H1 (cell line): ENCODE measurements at regions not wholly inside any gene's neighbourhood (a gene's known extent, or its start where the extent isn't known, plus 50 kb on each side); places are given as distances from the start of the nearest gene placed in this dataset.

Source experiments
- ASH2L ChIP-seq: fragments of 200-600, 300-600 bp; sonication (generic); IDR thresholded peaks from one replicate; pipeline ENCODE4 v1.7.1; 2017; ENCODE audit warnings: low read length
- EGR1 ChIP-seq: IDR thresholded peaks from 2 replicates; pipeline ENCODE4 v1.6.1; 2011; ENCODE audit warnings: low read depth, low read length, borderline replicate concordance
- EZH2 ChIP-seq: fragments of 200-600 bp; sonication (generic); IDR thresholded peaks from 2 replicates; pipeline ENCODE4 v1.7.1; 2012; ENCODE audit warnings: low read depth, mild to moderate bottlenecking, moderate library complexity, low read length, inconsistent platforms; ENCODE audit not compliant: severe bottlenecking
- HDAC2 ChIP-seq, 2 experiments: fragments of 300-600 bp in 1 of 2; sonication (generic) in 1 of 2; IDR thresholded peaks; 2 replicates each; pipeline ENCODE4 v1.6.1; 2011 to 2012; ENCODE audit warnings: low read depth in 2 of 2, low read length in 2 of 2, mild to moderate bottlenecking in 2 of 2, moderate library complexity in 2 of 2, borderline replicate concordance in 1 of 2, inconsistent platforms in 1 of 2
- KDM1A ChIP-seq: fragments of 200-600, 300-600 bp; sonication (generic); IDR thresholded peaks from 2 replicates; pipeline ENCODE4 v1.7.1; 2016; ENCODE audit warnings: mild to moderate bottlenecking, low read length, borderline replicate concordance
- POLR2A ChIP-seq, 2 experiments: IDR thresholded peaks; 1 replicate in 1 of 2; 2 replicates in 1 of 2; pipeline ENCODE4 v1.6.1; 2011; ENCODE audit warnings: low read depth in 2 of 2, low read length in 2 of 2, mild to moderate bottlenecking in 2 of 2; ENCODE audit errors: control extremely low read depth in 1 of 2
- POLR2AphosphoS5 ChIP-seq: IDR thresholded peaks from 2 replicates; pipeline ENCODE4 v1.6.1; 2011; ENCODE audit warnings: low read depth, low read length
- RXRA ChIP-seq: IDR thresholded peaks from 2 replicates; pipeline ENCODE4 v1.6.1; 2011; ENCODE audit warnings: low read depth, mild to moderate bottlenecking, low read length, moderate library complexity; ENCODE audit not compliant: insufficient read depth
- SRF ChIP-seq: IDR thresholded peaks from 2 replicates; pipeline ENCODE4 v1.6.1; 2011; ENCODE audit warnings: mild to moderate bottlenecking, low read depth, low read length, moderate library complexity
- TF ChIP-seq, protein P1 (sequence below), 3 experiments: IDR thresholded peaks; 1 replicate in 2 of 3; 2 replicates in 1 of 3; pipeline versions ENCODE4 v1.5.1 to v1.6.1; 2011; ENCODE audit warnings: low read length in 3 of 3, mild to moderate bottlenecking in 3 of 3, inconsistent platforms in 2 of 3, low read depth in 1 of 3, moderate library complexity in 1 of 3; ENCODE audit not compliant: insufficient read depth in 1 of 3; ENCODE audit errors: control extremely low read depth in 1 of 3
- TF ChIP-seq, protein P2 (sequence below): IDR thresholded peaks from 2 replicates; pipeline ENCODE4 v1.6.1; 2012; ENCODE audit warnings: low read length, inconsistent platforms

DNA sequence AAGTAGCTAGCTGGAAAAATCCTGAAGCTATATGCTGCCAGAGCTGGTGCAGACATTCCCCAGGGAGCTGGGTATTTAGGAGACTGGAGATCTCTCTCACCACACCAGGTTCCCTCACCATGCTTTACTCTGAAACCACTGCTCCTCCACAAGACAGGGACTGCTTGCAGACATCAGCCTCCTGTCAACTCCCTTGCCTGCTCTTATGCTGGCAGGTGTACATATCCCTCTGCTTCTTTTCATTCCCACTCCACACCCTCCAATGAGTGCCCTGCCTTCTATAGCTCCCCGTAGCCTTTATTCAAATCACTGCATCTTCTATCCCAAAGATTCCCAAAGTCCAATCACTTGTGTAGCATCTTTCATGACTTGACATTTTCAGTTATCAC is 380.7 kb downstream of the NFIB start:
- no peak for TF ChIP-seq EZH2
- no peak for TF ChIP-seq SRF
- no peak for TF ChIP-seq HDAC2 (IDR thresholded peaks at IDR 0.05; ENCODE audit: borderline replicate concordance in 1 of 2, low read depth in 2 of 2, low read length in 2 of 2)
- TF ChIP-seq, protein P1, sequence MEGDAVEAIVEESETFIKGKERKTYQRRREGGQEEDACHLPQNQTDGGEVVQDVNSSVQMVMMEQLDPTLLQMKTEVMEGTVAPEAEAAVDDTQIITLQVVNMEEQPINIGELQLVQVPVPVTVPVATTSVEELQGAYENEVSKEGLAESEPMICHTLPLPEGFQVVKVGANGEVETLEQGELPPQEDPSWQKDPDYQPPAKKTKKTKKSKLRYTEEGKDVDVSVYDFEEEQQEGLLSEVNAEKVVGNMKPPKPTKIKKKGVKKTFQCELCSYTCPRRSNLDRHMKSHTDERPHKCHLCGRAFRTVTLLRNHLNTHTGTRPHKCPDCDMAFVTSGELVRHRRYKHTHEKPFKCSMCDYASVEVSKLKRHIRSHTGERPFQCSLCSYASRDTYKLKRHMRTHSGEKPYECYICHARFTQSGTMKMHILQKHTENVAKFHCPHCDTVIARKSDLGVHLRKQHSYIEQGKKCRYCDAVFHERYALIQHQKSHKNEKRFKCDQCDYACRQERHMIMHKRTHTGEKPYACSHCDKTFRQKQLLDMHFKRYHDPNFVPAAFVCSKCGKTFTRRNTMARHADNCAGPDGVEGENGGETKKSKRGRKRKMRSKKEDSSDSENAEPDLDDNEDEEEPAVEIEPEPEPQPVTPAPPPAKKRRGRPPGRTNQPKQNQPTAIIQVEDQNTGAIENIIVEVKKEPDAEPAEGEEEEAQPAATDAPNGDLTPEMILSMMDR (IDR thresholded peaks at IDR 0.05; ENCODE audit: control extremely low read depth in 1 of 3, insufficient read depth in 1 of 3, low read depth in 1 of 3, low read length in 3 of 3), result no peak
- no peak for TF ChIP-seq KDM1A
- TF ChIP-seq, protein P2, sequence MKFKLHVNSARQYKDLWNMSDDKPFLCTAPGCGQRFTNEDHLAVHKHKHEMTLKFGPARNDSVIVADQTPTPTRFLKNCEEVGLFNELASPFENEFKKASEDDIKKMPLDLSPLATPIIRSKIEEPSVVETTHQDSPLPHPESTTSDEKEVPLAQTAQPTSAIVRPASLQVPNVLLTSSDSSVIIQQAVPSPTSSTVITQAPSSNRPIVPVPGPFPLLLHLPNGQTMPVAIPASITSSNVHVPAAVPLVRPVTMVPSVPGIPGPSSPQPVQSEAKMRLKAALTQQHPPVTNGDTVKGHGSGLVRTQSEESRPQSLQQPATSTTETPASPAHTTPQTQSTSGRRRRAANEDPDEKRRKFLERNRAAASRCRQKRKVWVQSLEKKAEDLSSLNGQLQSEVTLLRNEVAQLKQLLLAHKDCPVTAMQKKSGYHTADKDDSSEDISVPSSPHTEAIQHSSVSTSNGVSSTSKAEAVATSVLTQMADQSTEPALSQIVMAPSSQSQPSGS, result no peak
- TF ChIP-seq ASH2L, result no peak
- TF ChIP-seq RXRA, result no peak
- TF ChIP-seq EGR1, result no peak
- no peak for TF ChIP-seq POLR2AphosphoS5
- no peak for TF ChIP-seq POLR2A (IDR thresholded peaks at IDR 0.05; ENCODE audit: control extremely low read depth in 1 of 2, low read depth in 2 of 2, low read length in 2 of 2)
